Adrenal gland (tissue), 5 donors: ENCODE measurements at regions not wholly inside any gene's neighbourhood (a gene's known extent, or its start where the extent isn't known, plus 50 kb on each side); places are given as distances from the start of the nearest gene placed in this dataset.

Source experiments
- POLR2A ChIP-seq, 2 donors: fragments of 450-650 bp; IDR thresholded peaks; one replicate each; pipeline ENCODE4 v1.6.1; 2017; ENCODE audit warnings: antibody characterized with exemption in 2 of 2, mild to moderate bottlenecking in 2 of 2, moderate library complexity in 1 of 2
- TF ChIP-seq, protein P1 (sequence below), 6 experiments: fragments of 450-650 bp in 4 of 6; fragments of 200-600 bp in 2 of 6; sonication (generic) in 1 of 6; IDR thresholded peaks; 1 replicate in 5 of 6; 2 replicates in 1 of 6; pipeline versions ENCODE4 v1.5.1 to v1.8.0; 2016 to 2021; ENCODE audit warnings: antibody characterized with exemption in 6 of 6, mild to moderate bottlenecking in 2 of 6, moderate library complexity in 1 of 6
- donor health status: DM: no; HTN: no; CAD: no.

DNA sequence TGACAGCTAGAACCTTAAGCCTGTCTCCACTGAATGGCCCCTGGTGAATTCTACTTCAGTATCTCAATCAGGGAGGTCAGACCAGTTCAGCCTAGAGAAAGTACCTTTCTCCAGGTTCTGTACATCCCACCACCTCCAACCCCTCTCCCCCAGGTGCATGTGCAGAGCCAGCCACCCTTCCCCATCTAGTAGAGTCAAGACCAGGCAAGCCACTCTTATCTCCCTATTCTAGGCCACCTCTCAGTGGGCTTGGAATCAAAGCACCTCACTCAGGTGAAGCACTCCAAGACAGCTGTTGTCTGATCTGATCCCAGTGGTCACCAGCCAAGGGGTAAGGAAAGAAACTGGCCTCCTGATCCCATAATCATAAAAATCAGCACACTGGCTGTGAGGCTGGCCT lies 340.9 kb downstream of the BCL11B start:
- TF ChIP-seq, protein P1, sequence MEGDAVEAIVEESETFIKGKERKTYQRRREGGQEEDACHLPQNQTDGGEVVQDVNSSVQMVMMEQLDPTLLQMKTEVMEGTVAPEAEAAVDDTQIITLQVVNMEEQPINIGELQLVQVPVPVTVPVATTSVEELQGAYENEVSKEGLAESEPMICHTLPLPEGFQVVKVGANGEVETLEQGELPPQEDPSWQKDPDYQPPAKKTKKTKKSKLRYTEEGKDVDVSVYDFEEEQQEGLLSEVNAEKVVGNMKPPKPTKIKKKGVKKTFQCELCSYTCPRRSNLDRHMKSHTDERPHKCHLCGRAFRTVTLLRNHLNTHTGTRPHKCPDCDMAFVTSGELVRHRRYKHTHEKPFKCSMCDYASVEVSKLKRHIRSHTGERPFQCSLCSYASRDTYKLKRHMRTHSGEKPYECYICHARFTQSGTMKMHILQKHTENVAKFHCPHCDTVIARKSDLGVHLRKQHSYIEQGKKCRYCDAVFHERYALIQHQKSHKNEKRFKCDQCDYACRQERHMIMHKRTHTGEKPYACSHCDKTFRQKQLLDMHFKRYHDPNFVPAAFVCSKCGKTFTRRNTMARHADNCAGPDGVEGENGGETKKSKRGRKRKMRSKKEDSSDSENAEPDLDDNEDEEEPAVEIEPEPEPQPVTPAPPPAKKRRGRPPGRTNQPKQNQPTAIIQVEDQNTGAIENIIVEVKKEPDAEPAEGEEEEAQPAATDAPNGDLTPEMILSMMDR (IDR thresholded peaks at IDR 0.05): no peak
- TF ChIP-seq POLR2A (IDR thresholded peaks at IDR 0.05): no peak
